HG03280 (cell line): ENCODE measurements at regions not wholly inside any gene's neighbourhood (a gene's known extent, or its start where the extent isn't known, plus 50 kb on each side); places are given as distances from the start of the nearest gene placed in this dataset.

ENCODE experiments used
- ATAC-seq: cut with Tn5 transposase; IDR thresholded peaks from one replicate; pipeline ENCODE4 v1.9.1; 2021; ENCODE audit warnings: mild to moderate bottlenecking, moderate library complexity; ENCODE audit not compliant: unreplicated experiment

DNA sequence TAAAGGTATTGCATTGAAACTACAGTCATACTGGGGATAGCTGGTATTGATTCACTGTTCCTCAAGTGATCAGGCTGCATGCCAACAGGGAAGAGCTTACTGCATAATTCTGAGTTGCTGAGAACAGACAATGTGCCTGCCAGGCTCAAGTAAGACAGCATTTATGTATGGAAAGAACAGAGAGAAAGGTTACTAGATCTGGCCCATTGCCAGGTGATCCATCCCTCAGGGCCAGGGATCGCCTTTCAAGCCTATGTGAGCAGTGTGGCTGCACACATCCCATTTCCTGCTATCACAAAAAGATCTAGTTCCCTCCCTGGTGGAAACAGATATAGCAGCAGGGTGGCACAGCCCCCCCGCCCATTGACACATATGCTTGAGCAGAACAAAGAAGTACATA is 254.0 kb downstream of the TMA16 start:
- ATAC-seq, result no peak

DNA sequence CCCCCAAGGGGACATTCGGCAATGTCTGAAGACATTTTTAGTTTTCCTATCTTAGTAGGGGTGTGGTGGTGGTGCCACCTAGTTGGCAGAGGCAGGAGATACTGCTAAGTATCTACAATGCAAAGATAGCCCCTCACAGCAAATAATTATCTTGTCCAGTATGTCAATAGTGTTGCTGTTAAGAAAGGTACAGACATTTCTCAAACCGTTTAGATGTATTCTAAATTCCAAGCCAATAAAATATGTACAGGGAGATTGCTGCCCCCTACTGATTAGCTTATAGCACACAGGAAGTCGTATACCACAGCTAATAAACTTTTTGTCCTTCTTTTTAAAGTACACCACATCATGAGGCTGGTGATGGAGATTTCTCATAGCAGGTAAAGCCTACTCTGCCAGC is 260.5 kb downstream of the TMA16 start:
- ATAC-seq, result peak; percentile 69

DNA sequence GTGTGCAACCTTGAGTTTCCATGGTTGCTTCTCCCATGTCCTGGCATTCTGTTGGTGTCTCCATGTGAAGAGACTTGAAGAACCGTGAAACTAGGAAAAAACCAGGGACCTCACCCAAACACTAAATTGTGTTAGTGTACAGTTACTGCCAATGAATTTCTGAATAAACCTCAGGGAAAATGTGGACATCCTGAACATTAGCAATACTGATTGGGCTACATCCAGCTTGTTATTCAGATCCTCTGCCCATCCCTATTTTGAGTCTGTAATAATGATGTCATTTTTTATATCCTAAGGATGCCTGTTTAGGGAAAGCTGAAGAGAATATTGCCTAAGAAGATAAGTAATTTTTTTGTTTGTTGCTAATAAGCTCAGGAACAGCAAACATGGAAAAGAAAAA is 262.7 kb downstream of the TMA16 start:
- no peak for ATAC-seq

DNA sequence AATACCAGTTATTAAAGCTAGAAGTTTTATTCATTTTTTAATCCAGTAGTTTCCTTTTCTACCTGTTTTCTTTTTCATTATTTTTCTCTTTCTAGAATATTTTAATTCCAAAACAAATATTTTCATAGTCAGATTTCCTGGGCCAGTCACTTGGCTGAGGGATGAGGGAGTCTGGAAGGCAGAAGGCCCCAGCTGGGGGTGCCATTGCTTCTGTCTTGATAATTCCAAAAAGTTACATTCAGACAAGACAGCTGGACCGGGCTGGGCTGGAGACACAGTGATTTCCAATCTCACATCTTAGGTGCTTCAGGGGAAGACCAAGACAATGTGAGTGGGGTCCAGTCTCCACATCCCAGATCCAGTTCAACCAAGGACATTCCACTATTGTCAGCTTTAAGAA is 263.5 kb downstream of the TMA16 start:
- no peak for ATAC-seq

DNA sequence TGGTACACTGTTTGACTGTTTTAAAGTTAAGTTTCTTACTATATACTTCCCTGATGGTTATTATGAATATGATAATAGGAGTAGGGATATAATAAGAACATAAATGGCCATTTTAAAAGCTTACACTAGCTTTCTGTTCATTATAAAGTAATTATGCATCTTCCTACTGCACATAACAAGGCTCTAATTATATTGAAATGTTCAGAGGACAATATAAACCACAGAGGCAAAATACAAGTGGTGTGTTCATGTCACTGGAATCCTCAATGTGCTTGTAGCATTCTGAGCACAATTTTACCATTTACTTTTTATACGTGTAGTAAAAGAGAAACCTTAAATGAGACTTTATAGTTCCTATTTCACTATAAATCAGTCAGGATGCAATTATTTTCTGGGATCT is 268.3 kb downstream of the TMA16 start:
- ATAC-seq, result no peak

DNA sequence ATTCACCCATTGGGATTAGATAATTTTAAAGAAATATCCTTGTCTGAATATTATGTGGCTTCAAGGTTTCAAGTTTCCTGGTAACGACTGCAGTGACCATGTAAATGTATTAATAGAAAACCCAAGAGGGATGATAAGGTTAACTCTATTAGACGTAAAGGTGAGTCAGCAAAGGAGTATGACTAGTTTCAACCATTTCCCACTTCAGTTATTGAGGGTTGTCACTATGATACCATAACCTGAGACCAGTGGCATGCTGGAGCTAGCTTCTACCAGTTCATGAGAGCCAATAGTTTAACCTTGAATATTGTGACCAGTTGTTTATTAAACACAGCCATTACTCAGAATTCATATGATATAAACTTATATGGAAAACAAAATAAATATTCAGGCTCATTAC is 270.1 kb downstream of the TMA16 start:
- no peak for ATAC-seq

DNA sequence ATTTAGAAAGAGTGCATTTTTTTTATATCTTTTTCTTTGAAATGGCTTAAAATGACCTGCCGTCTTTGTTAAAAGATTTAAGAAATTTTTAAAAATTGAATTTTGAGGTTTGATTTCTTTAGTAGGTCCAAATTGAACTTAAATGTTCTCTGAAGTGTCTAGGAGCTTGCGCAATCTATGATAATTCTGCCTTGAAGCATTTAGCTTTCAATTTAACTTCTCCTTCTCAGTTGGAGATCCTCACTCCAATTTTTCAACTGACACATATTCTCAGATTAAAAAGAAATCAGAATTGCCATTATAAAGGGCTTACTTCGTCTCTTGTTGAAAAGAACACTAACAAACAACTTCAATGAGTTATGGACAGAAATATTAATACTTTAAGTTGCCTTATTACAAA is 273.5 kb downstream of the TMA16 start:
- no peak for ATAC-seq

DNA sequence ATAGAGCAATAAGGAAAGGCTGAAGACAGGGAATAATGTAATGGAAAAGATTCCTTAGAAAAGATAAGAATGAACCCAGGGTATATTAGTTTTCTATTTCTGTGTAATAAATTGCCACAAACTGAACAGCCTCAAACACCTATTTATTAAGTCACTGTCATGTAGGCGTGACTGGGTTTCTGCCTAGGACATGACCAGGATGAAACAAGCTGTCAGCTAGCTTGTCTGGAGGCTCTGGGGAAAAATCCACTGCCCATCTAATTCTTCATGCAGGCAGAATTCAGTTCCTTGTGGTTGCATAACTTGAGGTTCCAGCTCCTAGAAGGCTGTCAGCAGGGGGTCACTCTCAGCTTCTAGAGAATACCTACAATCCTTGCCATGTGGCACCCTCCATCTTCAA is 277.7 kb downstream of the TMA16 start:
- ATAC-seq, result no peak

DNA sequence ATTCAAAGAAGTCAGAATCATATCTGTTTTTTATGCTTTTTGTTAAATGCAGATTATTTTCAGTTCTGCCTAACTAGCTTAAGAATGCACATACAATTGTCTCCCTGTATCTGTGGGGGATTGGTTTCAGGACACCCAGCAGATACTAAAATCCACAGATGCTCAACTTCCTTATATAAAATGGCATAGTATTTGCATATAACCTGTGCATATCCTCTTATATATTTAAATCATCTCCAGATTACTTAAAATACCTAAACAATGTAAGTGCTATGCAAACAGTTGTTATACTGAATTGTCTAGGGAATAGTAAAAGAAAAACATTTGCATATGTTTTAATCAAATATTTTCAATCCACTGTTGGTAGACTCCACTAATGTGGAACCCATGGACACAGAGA is 279.4 kb downstream of the TMA16 start:
- ATAC-seq, result no peak

DNA sequence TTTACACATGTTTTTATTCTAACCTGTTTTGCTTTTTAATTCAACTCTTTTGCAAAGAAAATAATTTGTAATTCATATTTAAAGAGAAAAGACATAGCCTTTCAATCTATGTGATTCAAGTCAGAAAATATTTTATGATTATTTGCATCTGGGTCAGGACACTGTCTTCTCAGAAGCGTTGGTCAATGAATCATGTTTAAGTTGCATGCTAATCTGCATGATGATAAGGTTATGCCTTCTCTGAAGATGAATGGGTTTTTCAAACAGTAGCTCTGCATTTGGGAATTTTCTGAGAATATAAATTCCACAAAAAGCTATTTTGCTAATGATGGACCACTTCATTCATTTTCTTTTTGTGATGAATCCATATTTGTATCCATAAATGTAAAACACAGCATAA is 282.5 kb downstream of the TMA16 start:
- ATAC-seq, result no peak

DNA sequence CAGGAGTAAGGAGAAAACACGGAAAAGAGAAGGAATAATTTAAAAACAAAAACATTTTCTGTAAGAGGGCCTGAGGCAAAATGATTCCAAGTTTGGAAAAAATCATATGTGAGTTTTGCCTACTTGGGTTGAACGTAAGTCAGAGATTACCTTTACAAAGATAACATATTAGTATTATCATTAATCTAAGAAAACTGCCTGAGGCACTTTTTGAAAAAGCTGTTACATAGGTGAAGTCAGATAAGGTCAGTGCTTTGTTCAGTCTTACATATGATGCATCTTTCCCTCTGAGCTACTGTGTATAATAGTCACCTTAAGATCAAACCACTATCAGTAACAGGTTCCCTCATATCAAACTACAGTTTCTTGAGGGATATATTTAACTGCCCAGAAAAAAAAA is 287.2 kb downstream of the TMA16 start:
- no peak for ATAC-seq

DNA sequence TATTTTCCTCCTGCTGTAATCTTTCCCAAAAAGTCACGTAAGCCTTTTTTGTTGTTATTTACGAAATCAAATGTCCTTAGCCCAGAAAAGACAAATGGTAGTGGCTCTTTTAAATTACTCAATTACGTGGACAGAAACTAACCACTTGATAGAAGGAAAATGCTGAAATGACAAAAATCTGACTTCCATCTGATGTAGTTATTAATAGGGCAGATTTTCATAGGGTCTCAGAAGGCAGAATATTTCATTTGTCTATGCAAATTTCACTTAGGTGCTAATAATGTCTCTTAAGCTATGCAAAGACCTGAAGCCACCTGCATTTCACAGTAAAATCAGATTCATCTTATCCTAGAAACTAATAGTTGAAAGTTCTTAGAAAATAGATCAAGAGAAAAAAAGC is 295.7 kb downstream of the TMA16 start:
- no peak for ATAC-seq

DNA sequence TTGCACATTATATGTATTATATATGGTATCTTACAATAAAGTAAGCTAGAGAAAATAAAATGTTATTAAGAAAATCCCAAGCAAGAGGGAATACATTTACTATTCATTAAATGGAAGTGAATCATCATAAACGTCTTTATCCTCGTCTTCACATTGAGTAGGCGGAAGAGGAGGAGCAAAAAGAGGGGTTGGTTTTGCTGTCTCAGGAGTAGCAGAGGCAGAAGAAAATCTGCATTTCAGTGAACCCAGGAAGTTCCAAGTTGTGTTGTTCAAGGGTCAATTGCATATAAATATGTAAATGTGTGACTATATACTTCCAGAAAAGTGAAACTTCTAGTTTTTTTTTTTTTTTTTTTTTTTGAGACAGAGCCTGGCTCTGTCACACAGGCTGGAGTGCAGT is 301.4 kb downstream of the TMA16 start:
- no peak for ATAC-seq

DNA sequence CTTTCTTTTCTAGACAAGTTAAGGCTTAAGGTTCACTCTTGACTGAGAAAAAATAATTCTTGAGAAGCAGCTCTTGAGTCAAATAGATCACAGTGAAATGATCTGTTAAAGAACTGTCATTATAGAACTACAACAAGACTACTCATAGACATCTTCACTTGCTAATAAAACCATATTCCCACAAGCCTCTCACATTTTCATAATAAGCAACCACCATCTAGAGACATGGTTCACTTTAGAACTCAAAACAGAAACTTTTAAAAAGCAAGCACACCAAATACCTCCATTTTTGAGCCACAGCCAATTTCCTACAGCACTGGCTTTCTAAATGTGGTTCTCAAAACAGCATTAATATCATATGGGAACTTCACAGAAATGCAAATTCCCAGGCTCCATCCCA is 309.5 kb downstream of the TMA16 start:
- no peak for ATAC-seq

DNA sequence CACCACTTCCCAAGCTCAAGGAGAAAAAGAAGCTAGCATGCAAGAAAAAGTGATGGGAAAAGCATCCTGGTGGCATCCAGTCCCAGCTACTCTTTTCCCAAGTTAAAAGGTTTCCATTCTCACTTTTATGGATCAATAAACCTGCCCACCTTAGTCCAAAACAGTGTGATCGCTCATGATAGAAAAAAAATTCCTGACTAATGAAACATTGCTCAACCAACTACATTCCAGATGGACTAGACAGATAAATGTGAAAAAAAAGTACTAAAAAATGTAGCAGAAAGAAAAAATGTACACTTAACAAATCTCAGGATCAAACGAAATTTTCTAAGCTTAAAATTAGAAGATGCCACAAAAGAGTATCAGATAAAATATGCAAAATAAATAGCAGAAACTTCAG is 312.2 kb downstream of the TMA16 start:
- no peak for ATAC-seq

DNA sequence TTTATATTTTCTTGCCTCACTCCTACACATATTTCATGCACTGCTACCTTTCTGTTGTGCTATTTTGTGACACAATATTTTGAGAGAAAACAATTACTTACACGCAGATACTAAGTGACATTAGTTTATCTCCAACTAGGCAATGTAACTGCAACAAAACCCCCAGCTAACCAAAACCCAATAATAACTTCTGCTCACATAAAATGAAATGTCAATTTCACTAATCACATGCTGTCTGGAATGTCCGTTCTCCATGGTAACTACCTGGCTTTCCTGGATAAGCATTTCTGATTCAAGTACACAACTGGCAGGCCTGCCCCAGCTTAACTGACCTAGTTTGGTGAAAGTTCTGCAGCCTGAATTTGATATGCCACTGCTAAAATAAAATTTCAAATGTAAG is 313.5 kb downstream of the TMA16 start:
- no peak for ATAC-seq

DNA sequence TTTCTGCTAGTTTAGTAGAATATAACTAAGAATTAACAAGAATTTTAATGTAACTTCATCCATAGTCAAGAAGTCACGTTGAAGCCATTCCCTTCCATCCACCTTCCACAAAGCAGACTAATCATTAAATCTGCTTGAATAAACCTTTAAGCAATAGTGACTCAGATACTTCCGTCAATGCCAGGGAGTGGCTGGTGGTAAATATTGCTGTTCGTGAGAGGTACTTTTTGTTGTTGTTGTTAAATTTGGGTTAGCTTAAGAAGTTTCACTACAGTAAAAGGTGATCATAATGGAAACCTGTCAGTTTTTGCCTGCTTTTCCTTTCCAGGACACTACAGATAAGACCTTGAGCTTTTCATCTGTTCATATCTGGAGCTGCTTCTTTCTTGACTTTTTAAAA is 316.3 kb downstream of the TMA16 start:
- peak; percentile 78 for ATAC-seq

DNA sequence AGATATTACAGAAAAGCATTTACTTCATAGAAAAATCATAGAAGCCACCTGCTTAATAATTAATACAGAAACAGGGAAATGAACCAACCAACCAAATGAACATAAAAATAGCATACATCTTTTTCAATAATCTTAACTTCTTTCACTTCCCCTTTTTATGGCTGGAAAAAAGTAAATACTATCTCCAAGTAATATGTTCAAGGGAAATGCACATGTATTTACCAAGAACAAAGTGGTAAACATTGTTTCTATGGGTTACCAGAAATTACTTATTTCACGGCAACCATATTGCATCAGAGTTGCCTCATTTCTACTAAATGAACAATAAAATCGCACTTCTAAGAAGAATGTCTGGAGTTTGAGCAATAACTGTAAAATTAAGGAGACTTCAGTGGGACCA is 321.3 kb downstream of the TMA16 start:
- ATAC-seq, result peak; percentile 48

DNA sequence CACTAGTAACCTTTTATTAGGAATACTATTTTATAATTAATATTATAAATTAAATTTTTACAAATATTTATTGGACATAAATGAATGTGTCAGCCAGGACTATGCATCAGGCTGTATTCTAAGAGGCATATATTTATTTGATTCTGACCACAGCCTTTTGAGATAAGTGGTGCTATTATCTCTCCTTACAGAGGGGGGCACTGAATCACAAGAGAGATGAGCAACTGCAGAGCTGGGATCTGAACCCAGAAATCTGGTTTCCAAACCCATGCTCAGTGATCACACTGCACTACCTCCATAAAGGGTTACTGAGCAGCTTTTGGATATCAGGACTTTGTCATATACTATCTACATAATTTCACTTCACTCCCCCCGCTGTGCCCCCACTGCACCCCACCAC is 322.0 kb downstream of the TMA16 start:
- no peak for ATAC-seq

DNA sequence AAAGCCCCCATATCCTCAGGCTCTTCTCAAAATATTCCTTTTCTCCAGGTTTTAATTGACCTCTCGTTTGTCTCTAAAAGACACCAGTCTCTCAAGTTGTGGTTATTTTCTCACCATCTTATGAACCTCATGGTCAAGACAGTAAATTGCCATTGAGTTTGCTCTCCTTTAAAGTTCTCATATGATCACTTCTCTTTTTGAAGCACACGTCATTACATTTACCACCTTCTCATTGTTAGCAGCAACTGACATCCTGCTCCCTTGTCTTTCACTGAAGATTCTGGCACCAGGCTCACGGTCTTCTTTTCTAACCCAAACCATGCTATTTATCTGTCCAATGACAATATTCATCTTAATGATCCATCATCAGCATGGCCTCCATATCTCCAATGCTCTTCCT is 324.2 kb downstream of the TMA16 start:
- no peak for ATAC-seq

DNA sequence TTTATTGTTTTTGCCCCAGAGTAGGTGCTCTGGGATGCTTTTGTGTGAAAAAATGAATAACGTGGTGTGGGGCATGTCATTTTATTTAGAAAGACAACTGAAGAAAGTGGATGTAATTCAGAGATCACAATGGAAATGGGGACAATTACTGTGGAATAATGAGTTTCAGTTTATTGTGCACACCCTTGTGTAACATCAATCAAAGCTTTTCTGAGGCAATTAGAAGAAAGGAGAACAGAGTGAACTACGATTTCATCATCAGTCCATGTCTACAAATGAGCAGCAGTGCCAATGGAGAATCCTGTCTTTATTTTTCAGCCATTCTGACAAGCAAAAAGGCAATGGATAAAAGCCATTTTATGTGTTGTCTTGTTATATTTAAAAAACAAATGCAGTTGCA is 339.2 kb downstream of the TMA16 start:
- ATAC-seq, result no peak

DNA sequence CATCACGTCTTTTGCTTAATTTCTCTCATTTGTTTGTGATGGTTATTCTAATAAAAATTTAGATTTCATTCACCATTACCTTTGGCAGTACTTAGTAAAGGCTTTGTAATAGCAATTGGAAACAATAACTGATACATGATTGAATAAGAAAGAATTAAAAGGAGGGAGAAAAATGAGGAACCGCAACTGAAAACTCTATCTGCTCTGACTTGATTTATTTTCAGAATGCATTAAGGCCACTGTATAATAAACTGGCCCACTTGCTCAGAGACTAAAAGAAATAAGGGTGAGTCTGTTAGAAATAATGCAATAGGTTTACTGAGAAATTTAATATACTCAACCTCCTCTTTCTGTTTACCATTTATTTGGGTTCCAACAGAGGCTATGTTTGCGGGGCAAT is 351.5 kb downstream of the TMA16 start:
- no peak for ATAC-seq

DNA sequence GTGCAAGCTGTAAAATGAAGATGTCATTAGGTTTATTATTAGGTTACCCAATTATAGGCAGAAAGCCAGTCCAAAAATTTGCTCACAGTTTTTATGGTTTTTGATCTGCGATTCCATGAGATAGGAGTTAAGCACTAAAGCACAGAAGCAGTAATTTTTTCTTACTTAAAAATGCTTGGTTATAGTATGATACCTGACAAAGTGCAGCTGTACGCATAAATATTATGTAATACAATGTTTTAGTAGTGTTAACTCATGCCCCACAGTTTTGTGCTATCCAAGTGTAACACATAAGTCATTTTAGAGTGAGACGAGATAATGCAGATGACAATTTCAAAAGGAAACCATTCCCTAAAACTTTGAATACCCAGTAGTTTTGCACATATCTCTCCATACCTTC is 357.8 kb downstream of the TMA16 start:
- ATAC-seq, result no peak

DNA sequence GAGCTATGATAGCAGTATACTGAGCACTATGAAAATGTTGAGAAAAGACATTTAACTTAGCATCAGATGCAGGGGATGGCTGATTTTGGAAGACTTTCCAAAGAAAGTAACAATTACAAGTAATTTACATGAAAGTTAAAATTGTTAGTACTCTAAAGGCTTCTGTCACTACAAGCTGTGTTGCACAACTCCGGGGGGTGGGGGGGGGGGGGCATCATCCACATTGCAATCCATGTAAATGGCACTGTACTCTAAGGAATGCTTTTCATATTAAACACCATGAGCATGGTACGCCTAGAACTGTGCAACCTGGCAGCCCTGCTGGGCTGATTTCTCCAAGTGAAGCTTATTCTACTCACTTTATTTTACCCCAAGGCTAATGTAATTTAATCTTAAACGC is 363.4 kb downstream of the TMA16 start:
- no peak for ATAC-seq
